AG09309 (cell line): ENCODE measurements at regions not wholly inside any gene's neighbourhood (a gene's known extent, or its start where the extent isn't known, plus 50 kb on each side); places are given as distances from the start of the nearest gene placed in this dataset.

Source experiments
- DNase-seq: peaks from one replicate; pipeline ENCODE4 v3.0.0-alpha.2; 2010; ENCODE audit warnings: low read depth
- H3K4me3 ChIP-seq: 2 replicates; pipeline ENCODE4 v1.5.1; 2011; ENCODE audit warnings: mild to moderate bottlenecking, low read depth, low read length, moderate library complexity; ENCODE audit not compliant: control insufficient read depth
- CTCF ChIP-seq: IDR thresholded peaks from 2 replicates; pipeline ENCODE4 v1.5.1; 2011; ENCODE audit warnings: mild to moderate bottlenecking, low read depth, low read length, inconsistent platforms; ENCODE audit not compliant: insufficient read depth, control insufficient read depth; ENCODE audit errors: missing control alignments

- TF ChIP-seq CTCF = no peak
- DNase-seq = no peak
- no peak overlapping the region for H3K4me3 ChIP-seq
These were observed 520.1 kb downstream of the NTRK3 start for GRCh38 chr15:87736401-87736800.

GRCh38 chr15:87735522-87735921 is 521.0 kb downstream of the NTRK3 start:
- DNase-seq = no peak
- TF ChIP-seq CTCF = no peak
- no peak overlapping the region for H3K4me3 ChIP-seq

- H3K4me3 ChIP-seq = no peak overlapping the region
- no peak for TF ChIP-seq CTCF
- no peak for DNase-seq
These were observed 521.8 kb downstream of the NTRK3 start for GRCh38 chr15:87734571-87735373.

- DNase-seq = no peak
- TF ChIP-seq CTCF = no peak
- H3K4me3 ChIP-seq = no peak overlapping the region
These were observed 522.6 kb downstream of the NTRK3 start for GRCh38 chr15:87733977-87734376.

GRCh38 chr15:87733541-87733941 is 523.0 kb downstream of the NTRK3 start:
- TF ChIP-seq CTCF = no peak
- H3K4me3 ChIP-seq = no peak overlapping the region
- DNase-seq = no peak

- no peak for TF ChIP-seq CTCF
- DNase-seq = no peak
- H3K4me3 ChIP-seq = no peak overlapping the region
These were observed 523.6 kb downstream of the NTRK3 start for GRCh38 chr15:87732976-87733375.
